ENCODE measurements at regions not wholly inside any gene's neighbourhood (a gene's known extent, or its start where the extent isn't known, plus 50 kb on each side); places are given as distances from the start of the nearest gene placed in this dataset.

DNA sequence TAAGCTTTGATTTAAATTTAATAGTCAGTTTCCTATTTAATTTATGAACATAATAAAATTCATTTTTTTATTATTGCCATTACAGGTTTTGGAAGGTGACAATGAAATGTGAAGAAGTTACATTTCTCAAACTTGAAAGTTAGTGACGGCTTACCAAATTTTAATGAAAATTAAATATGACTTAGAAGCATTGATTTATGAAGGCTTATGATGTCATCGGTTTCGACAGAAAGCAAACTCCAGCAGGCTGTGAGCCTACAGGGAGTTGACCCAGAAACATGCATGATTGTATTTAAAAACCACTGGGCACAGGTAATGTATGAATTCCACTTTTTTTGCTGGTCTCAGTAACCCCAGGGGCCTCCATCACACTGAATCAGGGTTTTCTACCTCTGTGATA, 157.1 kb downstream of the FHIP1A start:
- H3K79me2 ChIP-seq (ENCODE audit: low read depth): no peaks in the 10 kb centered on the region
- no peak overlapping the region for H3K4me3 Mint-ChIP-seq
- no peaks in the 10 kb centered on the region for H3K9me3 ChIP-seq (ENCODE audit: low read depth)
- no peaks in the 10 kb centered on the region for H3F3A ChIP-seq (ENCODE audit: low read depth)
- H3K4me1 ChIP-seq: peaks cover 10% of the 10 kb centered on the region
- H3K27me3 Mint-ChIP-seq (ENCODE audit: insufficient read depth, low read depth): no peaks in the 10 kb centered on the region
- DNase-seq (ENCODE audit: low spot score): no peak
- TF ChIP-seq EZH2phosphoT487 (IDR thresholded peaks at IDR 0.05) (no peak), EZH2 (IDR thresholded peaks at IDR 0.05) (no peak), CTCF (IDR thresholded peaks at IDR 0.05) (no peak)
- H3K36me3 ChIP-seq: no peaks in the 10 kb centered on the region
- no peak overlapping the region for H3K4me3 ChIP-seq
- H3K4me2 ChIP-seq: no peak overlapping the region
- H3K36me3 Mint-ChIP-seq: no peaks in the 10 kb centered on the region
- no peaks in the 10 kb centered on the region for H3K27me3 ChIP-seq
- no peaks in the 10 kb centered on the region for H3K9me3 Mint-ChIP-seq
- H4K20me1 ChIP-seq (ENCODE audit: low read depth): no peaks in the 10 kb centered on the region
- no peak overlapping the region for H2AFZ ChIP-seq (replicated peaks)
- no peak overlapping the region for H3K9ac ChIP-seq
- no peak overlapping the region for H3K27ac Mint-ChIP-seq
- H3K4me1 Mint-ChIP-seq: peaks cover 2% of the 10 kb centered on the region
- no peak overlapping the region for H3K27ac ChIP-seq

GRCh38 chr4:151567056-151567455, 158.1 kb downstream of the FHIP1A start:
- no peak overlapping the region for H3K27ac Mint-ChIP-seq
- no peaks in the 10 kb centered on the region for H3K36me3 ChIP-seq
- TF ChIP-seq EZH2 (IDR thresholded peaks at IDR 0.05): no peak
- no peak for TF ChIP-seq CTCF (IDR thresholded peaks at IDR 0.05)
- no peak for TF ChIP-seq EZH2phosphoT487 (IDR thresholded peaks at IDR 0.05)

GRCh38 chr4:151568966-151569365, 160.0 kb downstream of the FHIP1A start:
- Histone ChIP-seq H3K36me3 (no peaks in the 10 kb centered on the region), H3K27me3 (no peaks in the 10 kb centered on the region), H3K4me2 (no peak overlapping the region), H3K4me3 (no peak overlapping the region), H3K9ac (no peak overlapping the region), H3F3A (ENCODE audit: low read depth) (no peaks in the 10 kb centered on the region), H3K27ac (no peak overlapping the region), H4K20me1 (ENCODE audit: low read depth) (no peaks in the 10 kb centered on the region), H3K79me2 (ENCODE audit: low read depth) (no peaks in the 10 kb centered on the region), H3K4me1 (no peaks in the 10 kb centered on the region), H2AFZ (replicated peaks) (no peak overlapping the region), H3K9me3 (ENCODE audit: low read depth) (no peaks in the 10 kb centered on the region)
- DNase-seq (ENCODE audit: low spot score): no peak
- Mint-ChIP-seq H3K4me1 (no peaks in the 10 kb centered on the region), H3K9me3 (no peaks in the 10 kb centered on the region), H3K4me3 (no peak overlapping the region), H3K27me3 (ENCODE audit: insufficient read depth, low read depth) (peaks cover 4% of the 10 kb centered on the region), H3K36me3 (no peaks in the 10 kb centered on the region), H3K27ac (no peak overlapping the region)
- TF ChIP-seq EZH2phosphoT487 (IDR thresholded peaks at IDR 0.05) (no peak), CTCF (IDR thresholded peaks at IDR 0.05) (no peak), EZH2 (IDR thresholded peaks at IDR 0.05) (no peak)

More at GRCh38 chr4:151567056-151567455, 158.1 kb downstream of the FHIP1A start:
- H3K27me3 Mint-ChIP-seq (ENCODE audit: insufficient read depth, low read depth): no peaks in the 10 kb centered on the region
- no peaks in the 10 kb centered on the region for H3K9me3 Mint-ChIP-seq
- Histone ChIP-seq H3K9ac (no peak overlapping the region), H2AFZ (replicated peaks) (no peak overlapping the region), H3K27ac (no peak overlapping the region), H3K4me3 (no peak overlapping the region), H3K27me3 (no peaks in the 10 kb centered on the region), H3K9me3 (ENCODE audit: low read depth) (no peaks in the 10 kb centered on the region), H3K4me1 (no peaks in the 10 kb centered on the region), H4K20me1 (ENCODE audit: low read depth) (no peaks in the 10 kb centered on the region), H3K79me2 (ENCODE audit: low read depth) (no peaks in the 10 kb centered on the region), H3F3A (ENCODE audit: low read depth) (no peaks in the 10 kb centered on the region), H3K4me2 (no peak overlapping the region)
- H3K4me1 Mint-ChIP-seq: no peaks in the 10 kb centered on the region
- no peak for DNase-seq (ENCODE audit: low spot score)
- H3K36me3 Mint-ChIP-seq: no peaks in the 10 kb centered on the region
- H3K4me3 Mint-ChIP-seq: no peak overlapping the region

Measured in neural progenitor cell (in vitro differentiated cells).